Vagina (tissue), 2 donors: ENCODE measurements at regions not wholly inside any gene's neighbourhood (a gene's known extent, or its start where the extent isn't known, plus 50 kb on each side); places are given as distances from the start of the nearest gene placed in this dataset.
"Not testable (repeated sequence)": the region's sequence is repeated elsewhere in the genome, so short reads cannot be mapped to it uniquely, and the experiment has no call there.

Experiments used
- DNase-seq, 2 donors: peaks; one replicate each; pipeline ENCODE4 v3.0.0-alpha.2; 2017; ENCODE audit errors: extremely low spot score in 2 of 2
- H3K27ac ChIP-seq: fragments of 200-600 bp; sonication (generic); one replicate; pipeline ENCODE4 v1.5.1; 2019
- H3K27me3 ChIP-seq: fragments of 200-600 bp; sonication (generic); one replicate; pipeline ENCODE4 v1.5.1; 2019
- H3K36me3 ChIP-seq, 2 donors: fragments of 200-600 bp; sonication (generic); one replicate each; pipeline ENCODE4 v1.5.1; 2017 to 2019
- H3K4me1 ChIP-seq: fragments of 200-600 bp; sonication (generic); one replicate; pipeline ENCODE4 v1.5.1; 2019
- H3K4me3 ChIP-seq, 2 donors: fragments of 200-600 bp; sonication (generic); 1 replicate in 1 of 2; 2 replicates in 1 of 2; pipeline ENCODE4 v1.5.1; 2016 to 2019
- H3K9me3 ChIP-seq: fragments of 200-600 bp; sonication (generic); one replicate; pipeline ENCODE4 v1.5.1; 2019
- POLR2A ChIP-seq, 2 donors: fragments of 450-650 bp; IDR thresholded peaks; one replicate each; pipeline ENCODE4 v1.6.1; 2017; ENCODE audit warnings: antibody characterized with exemption in 2 of 2, mild to moderate bottlenecking in 2 of 2, moderate library complexity in 2 of 2
- POLR2AphosphoS5 ChIP-seq, 2 donors: sonication (generic); formaldehyde crosslinking; IDR thresholded peaks; one replicate each; pipeline ENCODE4 v1.9.0; 2017; ENCODE audit warnings: antibody characterized with exemption in 2 of 2, mild to moderate bottlenecking in 2 of 2, low read depth in 1 of 2; ENCODE audit not compliant: insufficient read depth in 1 of 2
- intact Hi-C: fragments of 100-400 bp; cut with DNase I; formaldehyde crosslinking; loops from one replicate; pipeline ENCODE4 v1.15.1; 2023
- TF ChIP-seq, protein P1 (sequence below), 3 experiments: fragments of 450-650 bp in 2 of 3; fragments of 200-600 bp in 1 of 3; sonication (generic) in 1 of 3; IDR thresholded peaks; one replicate each; pipeline ENCODE4 v1.5.1; 2017 to 2019; ENCODE audit warnings: antibody characterized with exemption in 3 of 3, mild to moderate bottlenecking in 2 of 3, moderate library complexity in 2 of 3

DNA sequence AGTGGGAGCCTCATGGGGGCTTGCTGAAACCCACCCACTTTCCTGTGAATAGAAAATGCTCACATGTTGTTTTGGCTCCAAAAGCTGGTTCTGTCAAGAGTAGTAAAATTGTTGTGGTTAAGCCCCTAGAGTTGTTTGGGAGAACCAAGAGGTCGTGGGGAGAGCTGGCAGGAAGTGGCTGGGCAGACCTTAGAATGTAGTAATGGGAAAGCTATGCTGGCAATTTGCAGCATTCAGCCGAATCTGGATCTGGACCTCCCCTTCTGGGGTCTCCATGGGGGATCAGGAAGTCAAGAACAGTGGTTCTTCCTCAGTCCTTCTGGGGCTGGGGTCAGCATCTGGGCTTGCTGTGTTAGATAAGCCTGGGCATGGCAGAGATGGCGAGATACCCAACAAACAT, 150.6 kb upstream of the TBX3 start:
- no peaks in the 10 kb centered on the region for H3K4me1 ChIP-seq
- H3K9me3 ChIP-seq, result no peaks in the 10 kb centered on the region
- no peak overlapping the region for H3K27ac ChIP-seq
- DNase-seq, result no peak
- intact Hi-C loops, result no loop called here
- no peaks in the 10 kb centered on the region for H3K27me3 ChIP-seq
- no peaks in the 10 kb centered on the region for H3K36me3 ChIP-seq
- H3K4me3 ChIP-seq, result no peak overlapping the region
- TF ChIP-seq POLR2A (IDR thresholded peaks at IDR 0.05) (no peak), POLR2AphosphoS5 (IDR thresholded peaks at IDR 0.05; ENCODE audit: insufficient read depth in 1 of 2, low read depth in 1 of 2) (no peak)
- TF ChIP-seq, protein P1, sequence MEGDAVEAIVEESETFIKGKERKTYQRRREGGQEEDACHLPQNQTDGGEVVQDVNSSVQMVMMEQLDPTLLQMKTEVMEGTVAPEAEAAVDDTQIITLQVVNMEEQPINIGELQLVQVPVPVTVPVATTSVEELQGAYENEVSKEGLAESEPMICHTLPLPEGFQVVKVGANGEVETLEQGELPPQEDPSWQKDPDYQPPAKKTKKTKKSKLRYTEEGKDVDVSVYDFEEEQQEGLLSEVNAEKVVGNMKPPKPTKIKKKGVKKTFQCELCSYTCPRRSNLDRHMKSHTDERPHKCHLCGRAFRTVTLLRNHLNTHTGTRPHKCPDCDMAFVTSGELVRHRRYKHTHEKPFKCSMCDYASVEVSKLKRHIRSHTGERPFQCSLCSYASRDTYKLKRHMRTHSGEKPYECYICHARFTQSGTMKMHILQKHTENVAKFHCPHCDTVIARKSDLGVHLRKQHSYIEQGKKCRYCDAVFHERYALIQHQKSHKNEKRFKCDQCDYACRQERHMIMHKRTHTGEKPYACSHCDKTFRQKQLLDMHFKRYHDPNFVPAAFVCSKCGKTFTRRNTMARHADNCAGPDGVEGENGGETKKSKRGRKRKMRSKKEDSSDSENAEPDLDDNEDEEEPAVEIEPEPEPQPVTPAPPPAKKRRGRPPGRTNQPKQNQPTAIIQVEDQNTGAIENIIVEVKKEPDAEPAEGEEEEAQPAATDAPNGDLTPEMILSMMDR (IDR thresholded peaks at IDR 0.05), result no peak

DNA sequence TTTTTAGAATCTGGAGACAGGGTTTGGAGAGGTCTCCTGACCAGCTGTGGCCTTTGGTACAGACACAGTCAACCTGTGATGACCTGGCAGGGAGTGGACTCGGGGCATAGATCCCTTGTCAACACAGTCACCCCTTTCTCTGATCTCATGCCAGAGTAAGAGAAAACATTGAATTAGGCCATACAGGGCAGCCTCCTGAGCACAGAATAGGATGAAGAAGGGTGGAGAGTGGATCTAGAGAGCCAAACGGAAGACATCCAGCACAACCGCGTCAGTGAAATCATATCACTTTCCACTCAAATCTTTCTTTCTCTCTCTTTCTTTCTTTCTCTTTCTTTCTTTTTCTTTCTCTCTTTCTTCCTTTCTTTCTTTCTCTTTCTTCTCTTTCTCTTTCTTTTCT, 145.9 kb upstream of the TBX3 start:
- no peak for DNase-seq
- Histone ChIP-seq H3K36me3 (no peaks in the 10 kb centered on the region), H3K4me1 (no peaks in the 10 kb centered on the region), H3K4me3 (no peak overlapping the region), H3K9me3 (no peaks in the 10 kb centered on the region), H3K27ac (no peak overlapping the region), H3K27me3 (no peaks in the 10 kb centered on the region)
- intact Hi-C loops, result no loop called here
- no peak for TF ChIP-seq POLR2AphosphoS5 (IDR thresholded peaks at IDR 0.05; ENCODE audit: insufficient read depth in 1 of 2, low read depth in 1 of 2)

DNA sequence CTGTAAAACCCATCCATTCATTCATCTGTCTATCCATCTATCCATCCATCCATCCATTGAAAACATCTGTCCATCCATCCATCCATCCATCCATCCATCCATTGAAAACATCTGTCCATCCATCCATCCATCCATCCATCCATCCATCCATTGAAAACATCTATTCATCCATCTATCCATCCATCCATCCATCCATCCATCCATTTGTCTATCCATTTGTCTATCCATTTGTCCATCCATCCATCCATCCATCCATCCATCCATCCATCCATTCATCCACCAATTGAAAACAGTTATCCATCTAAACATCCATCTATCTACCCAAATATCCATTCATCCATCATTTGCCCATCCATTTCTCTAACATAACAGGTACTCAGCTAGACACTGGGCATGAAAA, 145.3 kb upstream of the TBX3 start:
- H3K27ac ChIP-seq, H3K4me3 ChIP-seq, H3K4me1 ChIP-seq, H3K36me3 ChIP-seq, intact Hi-C loops, H3K9me3 ChIP-seq, H3K27me3 ChIP-seq, DNase-seq: not testable (repeated sequence)

DNA sequence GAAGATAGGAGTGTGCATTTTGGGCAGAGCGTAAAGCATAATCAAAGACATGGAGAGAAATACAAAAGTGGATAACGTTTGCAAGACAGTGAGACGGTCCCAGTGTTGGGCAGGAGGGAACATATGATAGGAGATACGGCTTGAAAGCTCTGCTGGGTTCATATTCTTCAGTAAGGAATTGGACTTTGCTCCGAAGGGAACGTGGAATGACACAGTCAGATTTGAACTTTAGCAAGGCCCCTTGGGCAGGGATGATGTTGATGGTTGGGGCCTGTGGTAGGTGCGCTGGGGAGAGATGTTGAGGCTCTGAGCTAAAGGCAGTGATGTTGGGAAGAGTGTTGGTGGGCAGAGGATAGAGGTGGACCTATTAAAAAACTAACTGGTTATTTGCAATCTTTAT, 143.5 kb upstream of the TBX3 start:
- no peak overlapping the region for H3K27ac ChIP-seq
- H3K9me3 ChIP-seq, result no peaks in the 10 kb centered on the region
- no peaks in the 10 kb centered on the region for H3K27me3 ChIP-seq
- DNase-seq, result no peak
- no peaks in the 10 kb centered on the region for H3K4me1 ChIP-seq
- no peak for TF ChIP-seq POLR2AphosphoS5 (IDR thresholded peaks at IDR 0.05; ENCODE audit: insufficient read depth in 1 of 2, low read depth in 1 of 2)
- TF ChIP-seq, protein P1 (IDR thresholded peaks at IDR 0.05), result no peak
- TF ChIP-seq POLR2A (IDR thresholded peaks at IDR 0.05), result no peak
- no peaks in the 10 kb centered on the region for H3K36me3 ChIP-seq
- intact Hi-C loops, result no loop called here
- H3K4me3 ChIP-seq, result no peak overlapping the region

DNA sequence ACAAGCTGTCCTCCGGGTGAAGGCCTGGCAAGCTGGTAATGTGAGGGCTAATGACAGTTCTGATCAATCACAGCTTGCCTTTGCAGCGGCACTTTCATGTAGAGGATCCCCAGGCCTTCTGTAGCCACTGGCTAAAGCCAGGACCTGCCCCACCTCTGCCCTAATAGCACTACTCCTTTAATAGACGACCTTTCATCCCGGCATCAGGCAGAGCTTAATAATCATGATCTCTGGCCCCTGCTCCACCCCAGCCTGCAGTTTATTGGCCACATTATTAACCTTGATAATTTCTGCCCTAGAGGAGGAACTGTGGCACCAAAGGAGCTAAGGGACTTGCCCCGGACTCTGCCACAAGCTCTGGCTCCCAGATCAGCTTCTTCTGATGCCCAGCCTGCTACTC, 142.3 kb upstream of the TBX3 start:
- DNase-seq, result no peak
- intact Hi-C loops, result no loop called here
- no peak overlapping the region for H3K4me3 ChIP-seq
- no peaks in the 10 kb centered on the region for H3K9me3 ChIP-seq
- no peaks in the 10 kb centered on the region for H3K36me3 ChIP-seq
- no peaks in the 10 kb centered on the region for H3K27me3 ChIP-seq
- TF ChIP-seq POLR2AphosphoS5 (IDR thresholded peaks at IDR 0.05; ENCODE audit: insufficient read depth in 1 of 2, low read depth in 1 of 2) (no peak), POLR2A (IDR thresholded peaks at IDR 0.05) (no peak)
- TF ChIP-seq, protein P1 (IDR thresholded peaks at IDR 0.05), result no peak
- H3K27ac ChIP-seq, result no peak overlapping the region
- H3K4me1 ChIP-seq, result no peaks in the 10 kb centered on the region

DNA sequence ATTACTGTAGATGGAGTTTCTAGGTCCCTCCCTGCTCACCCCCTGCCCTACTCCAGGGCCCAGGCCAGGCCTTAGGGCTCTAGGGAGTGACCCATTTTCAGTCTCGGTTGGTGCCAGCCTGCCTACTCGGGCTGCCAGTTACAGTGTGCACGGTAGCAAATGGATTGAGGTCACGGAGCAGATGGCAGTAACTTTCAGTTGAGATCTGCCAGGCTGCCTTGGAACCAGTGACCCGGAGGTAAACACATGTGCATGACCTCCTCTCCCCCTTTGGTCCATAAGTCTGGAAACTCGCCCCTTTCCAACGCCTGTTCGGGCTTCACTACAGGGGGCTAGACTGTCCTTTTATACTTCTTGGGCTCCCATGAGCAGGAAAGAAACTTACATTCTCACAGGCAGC, 139.7 kb upstream of the TBX3 start:
- Histone ChIP-seq H3K27me3 (no peaks in the 10 kb centered on the region), H3K4me3 (no peak overlapping the region), H3K9me3 (no peaks in the 10 kb centered on the region), H3K4me1 (no peaks in the 10 kb centered on the region), H3K27ac (no peak overlapping the region), H3K36me3 (no peaks in the 10 kb centered on the region)
- intact Hi-C loops, result no loop called here
- DNase-seq, result no peak
- TF ChIP-seq, protein P1 (IDR thresholded peaks at IDR 0.05), result no peak
- TF ChIP-seq POLR2AphosphoS5 (IDR thresholded peaks at IDR 0.05; ENCODE audit: insufficient read depth in 1 of 2, low read depth in 1 of 2) (no peak), POLR2A (IDR thresholded peaks at IDR 0.05) (no peak)
